HL-60 (cell line): ENCODE measurements at regions not wholly inside any gene's neighbourhood (a gene's known extent, or its start where the extent isn't known, plus 50 kb on each side); places are given as distances from the start of the nearest gene placed in this dataset.

ENCODE experiments used
- CTCF ChIP-seq: IDR thresholded peaks from one replicate; pipeline ENCODE4 v1.5.1; 2011; ENCODE audit warnings: low read length, control low read depth, inconsistent platforms; ENCODE audit not compliant: insufficient read depth
- GABPA ChIP-seq: IDR thresholded peaks from 2 replicates; pipeline ENCODE4 v1.6.1; 2012; ENCODE audit warnings: low read depth
- POLR2AphosphoS5 ChIP-seq: IDR thresholded peaks from 2 replicates; pipeline ENCODE4 v1.6.1; 2012; ENCODE audit warnings: low read depth
- REST ChIP-seq: IDR thresholded peaks from 2 replicates; pipeline ENCODE4 v1.6.1; 2012; ENCODE audit warnings: low read depth; ENCODE audit not compliant: insufficient replicate concordance
- SPI1 ChIP-seq: IDR thresholded peaks from 2 replicates; pipeline ENCODE4 v1.6.1; 2012; ENCODE audit warnings: low read depth, mild to moderate bottlenecking, borderline replicate concordance

GRCh38 chr10:21047511-21047910 is 150.4 kb upstream of the NEBL start:
- TF ChIP-seq CTCF, result no peak
- TF ChIP-seq POLR2AphosphoS5, result no peak
- TF ChIP-seq REST, result no peak
- TF ChIP-seq SPI1, result no peak
- TF ChIP-seq GABPA, result no peak
